ENCODE measurements at regions not wholly inside any gene's neighbourhood (a gene's known extent, or its start where the extent isn't known, plus 50 kb on each side); places are given as distances from the start of the nearest gene placed in this dataset.

DNA sequence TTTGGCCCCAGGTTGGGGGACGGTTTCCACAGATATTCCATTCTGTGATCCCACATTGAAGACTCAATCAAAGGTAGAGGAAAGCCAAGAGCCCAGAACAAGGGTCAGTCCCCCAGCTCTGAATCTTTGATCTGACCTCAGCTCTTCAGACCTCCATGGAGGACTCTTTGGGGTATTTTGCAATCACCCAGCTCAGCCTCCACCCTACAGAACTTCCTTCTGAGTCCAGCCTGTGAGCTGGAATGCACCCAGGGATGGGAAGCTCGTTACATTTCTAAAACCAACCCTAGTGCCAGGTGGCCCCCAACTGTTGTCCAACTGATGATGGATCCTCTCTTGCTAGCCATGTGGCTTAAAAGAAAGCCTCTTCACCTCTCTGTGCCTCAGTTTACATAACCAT lies 335.3 kb downstream of the MN1 start:
- no peak for DNase-seq (ENCODE audit: low read depth)
- no peak overlapping the region for H3K4me3 ChIP-seq (ENCODE audit: low read depth, low read length)
- TF ChIP-seq, protein P1, sequence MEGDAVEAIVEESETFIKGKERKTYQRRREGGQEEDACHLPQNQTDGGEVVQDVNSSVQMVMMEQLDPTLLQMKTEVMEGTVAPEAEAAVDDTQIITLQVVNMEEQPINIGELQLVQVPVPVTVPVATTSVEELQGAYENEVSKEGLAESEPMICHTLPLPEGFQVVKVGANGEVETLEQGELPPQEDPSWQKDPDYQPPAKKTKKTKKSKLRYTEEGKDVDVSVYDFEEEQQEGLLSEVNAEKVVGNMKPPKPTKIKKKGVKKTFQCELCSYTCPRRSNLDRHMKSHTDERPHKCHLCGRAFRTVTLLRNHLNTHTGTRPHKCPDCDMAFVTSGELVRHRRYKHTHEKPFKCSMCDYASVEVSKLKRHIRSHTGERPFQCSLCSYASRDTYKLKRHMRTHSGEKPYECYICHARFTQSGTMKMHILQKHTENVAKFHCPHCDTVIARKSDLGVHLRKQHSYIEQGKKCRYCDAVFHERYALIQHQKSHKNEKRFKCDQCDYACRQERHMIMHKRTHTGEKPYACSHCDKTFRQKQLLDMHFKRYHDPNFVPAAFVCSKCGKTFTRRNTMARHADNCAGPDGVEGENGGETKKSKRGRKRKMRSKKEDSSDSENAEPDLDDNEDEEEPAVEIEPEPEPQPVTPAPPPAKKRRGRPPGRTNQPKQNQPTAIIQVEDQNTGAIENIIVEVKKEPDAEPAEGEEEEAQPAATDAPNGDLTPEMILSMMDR (IDR thresholded peaks at IDR 0.05; ENCODE audit: insufficient read depth, low read depth, low read length), result no peak

DNA sequence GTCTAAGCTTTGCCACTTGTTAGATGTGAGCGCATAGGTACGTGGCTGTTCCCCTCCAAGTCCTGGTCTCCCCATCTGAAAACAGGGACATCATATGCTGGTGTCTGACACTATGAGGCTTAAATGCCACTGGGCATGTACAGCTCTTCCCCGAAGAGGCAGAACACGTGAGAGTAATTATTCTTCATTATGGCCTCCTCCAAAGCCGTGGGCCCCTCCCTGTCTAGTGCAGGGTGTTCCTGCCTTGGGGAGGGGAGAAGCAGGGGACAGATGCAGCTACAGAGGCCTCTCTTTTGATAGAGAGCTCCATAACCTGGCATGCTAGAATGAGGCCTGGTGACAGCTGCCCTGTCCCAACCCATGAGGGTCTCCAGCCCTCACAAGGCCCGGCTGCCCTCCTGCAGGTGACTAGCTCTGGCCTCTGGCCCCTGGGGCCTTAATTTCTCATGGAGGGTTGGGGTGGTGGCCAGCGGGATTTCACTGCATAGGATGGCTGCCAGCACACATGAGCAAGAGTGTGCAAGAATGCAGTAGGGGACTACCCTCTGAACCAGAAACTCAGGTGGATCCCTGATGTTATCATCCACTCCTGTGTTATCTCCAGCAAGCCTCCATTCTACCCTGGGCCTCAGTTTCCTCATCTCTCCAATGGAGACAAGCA lies 334.6 kb downstream of the MN1 start:
- H3K4me3 ChIP-seq (ENCODE audit: low read depth, low read length), result no peak overlapping the region
- no peak for DNase-seq (ENCODE audit: low read depth)
- TF ChIP-seq, protein P1 (IDR thresholded peaks at IDR 0.05; ENCODE audit: insufficient read depth, low read depth, low read length), result no peak

DNA sequence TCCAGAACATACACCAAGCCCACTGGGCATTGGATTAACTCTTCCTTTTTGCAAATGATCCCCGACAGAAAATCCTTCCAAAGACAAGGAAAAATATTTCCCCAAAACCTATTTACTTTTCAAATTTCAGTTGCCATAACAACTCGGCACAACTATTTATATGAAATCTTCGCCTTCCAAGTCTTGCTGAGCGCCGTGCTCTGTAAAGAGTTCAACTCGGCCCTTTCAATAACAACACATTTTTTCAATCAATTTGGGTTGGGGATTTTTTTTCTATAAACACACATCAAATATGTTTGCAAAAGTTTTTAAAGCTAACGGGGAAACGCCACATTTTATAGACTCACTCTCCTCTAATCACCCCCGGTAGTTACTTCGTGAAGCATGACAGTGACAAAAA lies 333.8 kb downstream of the MN1 start:
- TF ChIP-seq, protein P1 (IDR thresholded peaks at IDR 0.05; ENCODE audit: insufficient read depth, low read depth, low read length), result no peak
- DNase-seq (ENCODE audit: low read depth), result no peak

DNA sequence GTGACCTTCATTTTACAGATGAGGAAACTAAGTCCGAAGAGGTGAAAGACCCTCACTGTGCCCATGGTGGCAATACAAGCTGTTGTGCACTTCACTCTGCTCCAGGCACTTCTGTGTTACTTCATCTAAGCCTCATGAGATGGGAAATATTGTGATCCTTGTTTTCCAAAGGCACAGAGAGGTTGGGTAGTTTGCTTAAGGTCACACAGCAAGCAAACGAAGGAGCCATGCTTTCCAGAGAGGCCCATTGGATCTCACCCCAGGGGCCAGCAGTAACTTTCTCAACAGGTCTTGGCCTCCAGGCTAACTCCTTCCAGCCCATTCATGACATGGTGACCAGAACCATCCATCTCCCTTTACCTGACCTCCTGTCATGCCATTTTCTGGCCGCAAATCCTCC lies 332.8 kb downstream of the MN1 start:
- no peak overlapping the region for H3K4me3 ChIP-seq (ENCODE audit: low read depth, low read length)
- no peak for DNase-seq (ENCODE audit: low read depth)
- TF ChIP-seq, protein P1 (IDR thresholded peaks at IDR 0.05; ENCODE audit: insufficient read depth, low read depth, low read length), result no peak

More for the DNA sequence above, 333.8 kb downstream of the MN1 start:
- no peak overlapping the region for H3K4me3 ChIP-seq (ENCODE audit: low read depth, low read length)

DNA sequence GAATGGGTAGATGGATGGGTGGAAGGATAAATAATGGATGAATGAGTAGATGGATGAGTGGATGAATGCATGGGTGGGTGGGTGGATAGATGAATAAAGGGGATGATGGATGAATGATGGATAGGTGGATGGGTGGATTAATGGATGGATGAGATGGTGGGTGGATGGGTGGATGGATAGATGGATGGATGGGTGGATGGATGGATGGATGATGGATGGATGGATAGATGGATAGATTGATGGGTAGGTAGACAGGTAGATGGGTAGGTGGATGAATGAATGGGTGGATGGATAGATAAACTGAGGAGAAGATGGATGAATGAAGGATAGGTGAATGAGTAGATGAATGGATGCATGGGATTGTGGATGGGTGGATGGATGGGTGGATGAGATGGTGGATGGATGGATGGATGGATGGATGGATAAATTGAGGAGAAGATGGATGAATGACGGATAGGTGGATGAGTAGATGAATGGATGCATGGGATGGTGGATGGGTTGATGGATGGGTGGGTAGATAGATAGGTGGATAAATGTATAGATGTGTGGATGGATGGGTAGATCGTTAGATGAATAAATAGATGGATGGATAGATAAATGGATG lies 331.3 kb downstream of the MN1 start:
- TF ChIP-seq, protein P1 (IDR thresholded peaks at IDR 0.05; ENCODE audit: insufficient read depth, low read depth, low read length), result no peak
- no peak overlapping the region for H3K4me3 ChIP-seq (ENCODE audit: low read depth, low read length)
- DNase-seq (ENCODE audit: low read depth), result no peak

DNA sequence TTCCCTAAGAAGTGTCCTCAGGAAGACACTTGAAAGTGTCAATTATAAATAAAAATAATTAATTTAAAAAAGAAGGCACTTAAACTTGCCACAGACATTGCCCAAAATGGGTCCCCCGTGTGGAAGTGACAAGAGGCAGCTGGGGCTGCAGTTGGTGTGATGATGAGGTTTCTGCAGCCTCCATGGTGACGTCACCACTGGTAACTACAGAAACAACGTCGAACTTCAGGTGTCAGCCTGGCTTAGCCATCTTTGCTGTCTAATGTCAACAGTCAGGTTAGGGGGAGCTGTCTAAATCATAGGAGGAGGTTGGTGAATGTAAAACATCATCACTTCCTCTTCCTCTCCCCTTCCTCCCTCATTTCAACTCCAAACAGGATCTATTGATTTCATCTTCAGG lies 328.6 kb downstream of the MN1 start:
- TF ChIP-seq, protein P1 (IDR thresholded peaks at IDR 0.05; ENCODE audit: insufficient read depth, low read depth, low read length), result no peak

More for the DNA sequence above, 328.6 kb downstream of the MN1 start:
- H3K4me3 ChIP-seq (ENCODE audit: low read depth, low read length), result no peak overlapping the region
- DNase-seq (ENCODE audit: low read depth), result no peak

Data from fibroblast of villous mesenchyme (primary cell).